Erythroblast (primary cell): ENCODE measurements at regions not wholly inside any gene's neighbourhood (a gene's known extent, or its start where the extent isn't known, plus 50 kb on each side); places are given as distances from the start of the nearest gene placed in this dataset.

Source experiments
- GATA1 ChIP-seq: IDR thresholded peaks from 2 replicates; pipeline ENCODE4 v1.6.1; 2011; ENCODE audit warnings: low read depth, mild to moderate bottlenecking, control low read depth, low read length, moderate library complexity
- POLR2A ChIP-seq: IDR thresholded peaks from 2 replicates; pipeline ENCODE4 v1.6.1; 2011; ENCODE audit warnings: mild to moderate bottlenecking, low read length

DNA sequence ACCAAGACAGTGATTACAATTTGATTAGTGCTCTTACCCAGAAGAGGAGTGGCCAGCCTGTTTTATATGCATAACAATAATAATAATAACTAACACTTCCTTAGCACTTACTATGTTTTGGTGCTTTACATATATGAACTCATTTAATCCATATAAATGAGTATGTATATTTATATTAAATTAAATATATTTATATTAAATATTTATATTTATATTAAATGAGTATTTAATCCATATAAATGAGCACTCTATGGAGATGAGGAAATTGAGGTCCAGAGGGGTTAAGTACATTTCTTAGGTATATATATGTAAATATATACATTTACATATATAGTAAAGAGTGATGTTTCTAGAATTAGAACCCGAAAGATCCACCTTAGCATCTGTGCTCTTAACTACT, 673.9 kb upstream of the ACVR2A start:
- TF ChIP-seq POLR2A (no peak), GATA1 (no peak)
